IMR-90 (cell line): ENCODE measurements at regions not wholly inside any gene's neighbourhood (a gene's known extent, or its start where the extent isn't known, plus 50 kb on each side); places are given as distances from the start of the nearest gene placed in this dataset.

Source experiments
- ATAC-seq: fragments of 200-7000 bp; cut with Tn5 transposase; 2 replicates; pipeline ENCODE4 v1.9.1; 2020; ENCODE audit warnings: low read depth, mild to moderate bottlenecking, moderate library complexity
- BruUV-seq: library from RNA; stranded (reverse); fragments of 400-500 nt; replicated peaks from 2 replicates; lab custom pipeline; 2021; lab: Mats Ljungman, UMichigan
- CTCF ChIA-PET: fragments of 300-600 bp; formaldehyde crosslinking; extraction: SDS; loops from one replicate; lab custom pipeline; 2021; ENCODE audit warnings: antibody characterized with exemption; lab: Yijun Ruan, JAX
- POLR2A ChIA-PET: fragments of 300-600 bp; sonication (Branson Sonifier 250); formaldehyde crosslinking; loops from one replicate; lab custom pipeline; 2022; ENCODE audit warnings: antibody characterized with exemption; ENCODE audit not compliant: unreplicated experiment; lab: Charles Lee
- DNase-seq: peaks from one replicate; pipeline ENCODE4 v3.0.0; 2013
- H2AFZ ChIP-seq: replicated peaks from 2 replicates; pipeline ENCODE3; 2013; ENCODE audit warnings: low read length, mild to moderate bottlenecking; ENCODE audit not compliant: poor library complexity
- H2AK5ac ChIP-seq: 2 replicates; pipeline ENCODE4 v1.6.1; 2013; ENCODE audit warnings: low read depth, low read length, inconsistent platforms
- H2AK9ac ChIP-seq: replicated peaks from 2 replicates; pipeline ENCODE3; 2013; ENCODE audit warnings: mild to moderate bottlenecking, low read depth, low read length, moderate library complexity; ENCODE audit not compliant: poor library complexity
- H2BK120ac ChIP-seq: 2 replicates; pipeline ENCODE4 v1.6.1; 2013; ENCODE audit warnings: low read depth, low read length, inconsistent platforms
- H2BK15ac ChIP-seq: 3 replicates; pipeline ENCODE4 v1.6.1; 2013; ENCODE audit warnings: low read depth, low read length, inconsistent platforms
- H2BK20ac ChIP-seq: 2 replicates; pipeline ENCODE4 v1.6.1; 2013; ENCODE audit warnings: low read depth, mild to moderate bottlenecking, inconsistent platforms, low read length, moderate library complexity
- H2BK5ac ChIP-seq: 2 replicates; pipeline ENCODE4 v1.6.1; 2013; ENCODE audit warnings: mild to moderate bottlenecking, low read depth, low read length, inconsistent platforms; ENCODE audit not compliant: poor library complexity, severe bottlenecking
- H3K14ac ChIP-seq: replicated peaks from 2 replicates; pipeline ENCODE4 v1.6.1; 2013; ENCODE audit warnings: low read depth, low read length, inconsistent platforms
- H3K18ac ChIP-seq: 2 replicates; pipeline ENCODE4 v1.6.1; 2013; ENCODE audit warnings: low read depth, low read length, control low read depth
- H3K23ac ChIP-seq: 2 replicates; pipeline ENCODE4 v1.6.1; 2013; ENCODE audit warnings: low read depth, low read length, inconsistent platforms
- H3K27ac ChIP-seq: 2 replicates; pipeline ENCODE4 v1.5.1; 2013; ENCODE audit warnings: mild to moderate bottlenecking, control low read depth, low read length; ENCODE audit not compliant: insufficient read depth
- H3K27me3 ChIP-seq: 2 replicates; pipeline ENCODE4 v1.6.1; 2013; ENCODE audit warnings: low read length; ENCODE audit not compliant: control insufficient read depth, insufficient read depth
- H3K36me3 ChIP-seq: 2 replicates; pipeline ENCODE4 v1.6.1; 2013; ENCODE audit warnings: low read length, mixed read lengths; ENCODE audit not compliant: control insufficient read depth, insufficient read depth
- H3K4ac ChIP-seq: 2 replicates; pipeline ENCODE4 v1.6.1; 2013; ENCODE audit warnings: low read depth, low read length, inconsistent platforms
- H3K4me1 ChIP-seq: 2 replicates; pipeline ENCODE4 v1.6.1; 2013; ENCODE audit warnings: low read length, mixed read lengths; ENCODE audit not compliant: control insufficient read depth, insufficient read depth
- H3K4me2 ChIP-seq: 2 replicates; pipeline ENCODE4 v1.6.1; 2013; ENCODE audit warnings: low read depth, mild to moderate bottlenecking, control low read depth, low read length, moderate library complexity
- H3K4me3 ChIP-seq: 2 replicates; pipeline ENCODE4 v1.5.1; 2013; ENCODE audit warnings: low read depth, mild to moderate bottlenecking, control low read depth, low read length, moderate library complexity; ENCODE audit not compliant: insufficient read depth
- H3K56ac ChIP-seq: 2 replicates; pipeline ENCODE4 v1.6.1; 2013; ENCODE audit warnings: low read length, inconsistent platforms; ENCODE audit not compliant: insufficient read depth; ENCODE audit errors: extremely low read depth
- H3K79me1 ChIP-seq, 2 experiments: 2 replicates each; pipeline ENCODE4 v1.6.1; 2013; ENCODE audit warnings: low read length in 2 of 2, inconsistent platforms in 1 of 2, low read depth in 1 of 2
- H3K9ac ChIP-seq: 2 replicates; pipeline ENCODE4 v1.6.1; 2013; ENCODE audit warnings: low read depth, low read length, control low read depth
- H3K9me1 ChIP-seq: 2 replicates; pipeline ENCODE4 v1.6.1; 2013; ENCODE audit warnings: low read length, inconsistent platforms; ENCODE audit not compliant: insufficient read depth
- H3K9me3 ChIP-seq: 2 replicates; pipeline ENCODE4 v1.6.1; 2013; ENCODE audit warnings: low read length; ENCODE audit not compliant: control insufficient read depth, insufficient read depth
- H4K20me1 ChIP-seq: 2 replicates; pipeline ENCODE4 v1.6.1; 2013; ENCODE audit warnings: low read length, inconsistent platforms; ENCODE audit not compliant: insufficient read depth
- H4K5ac ChIP-seq: 2 replicates; pipeline ENCODE4 v1.6.1; 2013; ENCODE audit warnings: mild to moderate bottlenecking, low read depth, low read length, control low read depth
- H4K8ac ChIP-seq, 2 experiments: 2 replicates each; pipeline ENCODE4 v1.6.1; 2013; ENCODE audit warnings: low read depth in 2 of 2, low read length in 2 of 2, control low read depth in 1 of 2, inconsistent platforms in 1 of 2
- H4K91ac ChIP-seq: 2 replicates; pipeline ENCODE4 v1.6.1; 2013; ENCODE audit warnings: low read depth, low read length, inconsistent platforms; ENCODE audit not compliant: insufficient read depth
- WGBS, 2 experiments: methylation state at CpG; one replicate each; pipeline versions ENCODE4 v1.1.5 to v1.1.7; 2013; ENCODE audit warnings: missing lambda C conversion rate in 2 of 2; ENCODE audit not compliant: insufficient read length in 1 of 2; ENCODE audit errors: extremely low coverage in 2 of 2; 5-methylcytosine and 5-hydroxymethylcytosine counted together
- dilution Hi-C: fragments of 300-500 bp; cut with HindIII; formaldehyde crosslinking; loops from one replicate; pipeline ENCODE4 v1.14.3; 2018; ENCODE audit warnings: low sequenced_read_pairs; ENCODE audit not compliant: unreplicated experiment
- in situ Hi-C: fragments of 300-500 bp; cut with MboI; formaldehyde crosslinking; loops from 3 replicates; pipeline ENCODE4 v1.14.3; 2019; ENCODE audit warnings: low sequenced_read_pairs, inconsistent platforms, mixed read lengths
- intact Hi-C: fragments of 100-400 bp; cut with micrococcal nuclease; formaldehyde crosslinking; loops from 2 replicates; pipeline ENCODE4 v1.10.0; 2022
- TF ChIP-seq, protein P1 (sequence below): fragments of 150-350 bp; IDR thresholded peaks from 2 replicates; pipeline ENCODE4 v1.6.1; 2017; ENCODE audit warnings: mild to moderate bottlenecking, antibody characterized with exemption, low read length, low read depth

- ChIA-PET CTCF (no interaction called here), POLR2A (no interaction called here)
- H3K27me3 ChIP-seq, result no peaks in the 10 kb centered on the region
- no peak overlapping the region for H3K9ac ChIP-seq
- no peak overlapping the region for H3K14ac ChIP-seq
- H3K79me1 ChIP-seq, result no peaks in the 10 kb centered on the region
- no peaks in the 10 kb centered on the region for H3K9me1 ChIP-seq
- H2BK5ac ChIP-seq, result no peak overlapping the region
- H2BK15ac ChIP-seq, result no peak overlapping the region
- no peak overlapping the region for H4K91ac ChIP-seq
- no peak for DNase-seq
- no peak overlapping the region for H2BK120ac ChIP-seq
- H2BK20ac ChIP-seq, result no peak overlapping the region
- no peak overlapping the region for H2AK5ac ChIP-seq
- no peak overlapping the region for H2AK9ac ChIP-seq
- no peak overlapping the region for H3K18ac ChIP-seq
- intact Hi-C loops, result no loop called here
- H3K4me2 ChIP-seq, result no peak overlapping the region
- dilution Hi-C loops, result no loop called here
- no peak overlapping the region for H3K27ac ChIP-seq
- no TSS peak for BruUV-seq
- no peaks in the 10 kb centered on the region for H3K36me3 ChIP-seq
- no peak overlapping the region for H4K5ac ChIP-seq
- no peak for ATAC-seq
- in situ Hi-C loops, result no loop called here
- H4K20me1 ChIP-seq, result no peaks in the 10 kb centered on the region
- no peaks in the 10 kb centered on the region for H3K4me1 ChIP-seq
- WGBS, 2 experiments, result no CpG with 5 or more reads among the region's 4 CpGs
- H2AFZ ChIP-seq, result no peak overlapping the region
- H4K8ac ChIP-seq, result no peak overlapping the region
- H3K4me3 ChIP-seq, result no peak overlapping the region
- no peak overlapping the region for H3K56ac ChIP-seq
- no peaks in the 10 kb centered on the region for H3K9me3 ChIP-seq
- H3K23ac ChIP-seq, result no peak overlapping the region
- H3K4ac ChIP-seq, result no peak overlapping the region
- TF ChIP-seq, protein P1, sequence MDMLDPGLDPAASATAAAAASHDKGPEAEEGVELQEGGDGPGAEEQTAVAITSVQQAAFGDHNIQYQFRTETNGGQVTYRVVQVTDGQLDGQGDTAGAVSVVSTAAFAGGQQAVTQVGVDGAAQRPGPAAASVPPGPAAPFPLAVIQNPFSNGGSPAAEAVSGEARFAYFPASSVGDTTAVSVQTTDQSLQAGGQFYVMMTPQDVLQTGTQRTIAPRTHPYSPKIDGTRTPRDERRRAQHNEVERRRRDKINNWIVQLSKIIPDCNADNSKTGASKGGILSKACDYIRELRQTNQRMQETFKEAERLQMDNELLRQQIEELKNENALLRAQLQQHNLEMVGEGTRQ, result no peak
These were observed 99.6 kb upstream of the FRMD4B start for GRCh38 chr3:69485489-69485888.
